ENCODE measurements at regions not wholly inside any gene's neighbourhood (a gene's known extent, or its start where the extent isn't known, plus 50 kb on each side); places are given as distances from the start of the nearest gene placed in this dataset.
"Not testable (repeated sequence)": the region's sequence is repeated elsewhere in the genome, so short reads cannot be mapped to it uniquely, and the experiment has no call there.

DNA sequence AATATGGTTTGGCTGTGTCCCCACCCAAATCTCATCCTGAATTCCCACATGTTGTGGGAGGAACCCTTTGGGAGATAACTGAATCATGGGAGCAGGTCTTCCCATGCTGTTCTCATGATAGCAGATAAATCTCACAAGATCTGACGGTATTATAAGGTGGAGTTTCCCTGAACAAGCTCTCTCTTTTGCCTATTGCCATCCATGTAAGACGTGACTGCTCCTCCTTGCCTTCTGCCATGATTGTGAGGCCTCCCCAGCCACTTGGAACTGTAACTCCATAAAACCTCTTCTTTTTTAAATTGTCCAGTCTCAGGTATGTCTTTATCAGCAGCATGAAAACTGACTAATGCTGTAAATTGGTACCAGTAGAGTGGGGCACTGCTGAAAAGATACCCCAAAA lies 103.3 kb upstream of the LYPLAL1 start:
- DNase-seq: not testable (repeated sequence)

GRCh38 chr1:219071209-219071608 lies 102.5 kb upstream of the LYPLAL1 start:
- no peak for DNase-seq

DNA sequence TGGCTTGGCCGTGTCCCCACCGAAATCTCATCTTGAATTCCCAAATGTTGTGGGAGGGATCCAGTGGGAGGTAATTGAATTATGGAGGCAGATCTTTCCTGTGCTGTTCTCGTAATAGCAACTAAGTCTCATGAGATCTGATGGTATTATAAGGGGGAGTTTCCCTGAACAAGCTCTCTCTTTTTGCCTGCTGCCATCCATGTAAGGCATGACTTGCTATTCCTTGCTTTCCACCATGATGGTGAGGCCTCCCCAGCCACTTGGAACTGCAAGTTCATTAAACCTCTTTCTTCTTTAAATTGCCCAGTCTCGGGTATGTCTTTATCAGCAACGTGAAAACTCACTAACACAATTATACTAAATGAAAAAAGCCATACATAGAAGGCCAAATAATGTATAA lies 101.3 kb upstream of the LYPLAL1 start:
- DNase-seq: no peak

DNA sequence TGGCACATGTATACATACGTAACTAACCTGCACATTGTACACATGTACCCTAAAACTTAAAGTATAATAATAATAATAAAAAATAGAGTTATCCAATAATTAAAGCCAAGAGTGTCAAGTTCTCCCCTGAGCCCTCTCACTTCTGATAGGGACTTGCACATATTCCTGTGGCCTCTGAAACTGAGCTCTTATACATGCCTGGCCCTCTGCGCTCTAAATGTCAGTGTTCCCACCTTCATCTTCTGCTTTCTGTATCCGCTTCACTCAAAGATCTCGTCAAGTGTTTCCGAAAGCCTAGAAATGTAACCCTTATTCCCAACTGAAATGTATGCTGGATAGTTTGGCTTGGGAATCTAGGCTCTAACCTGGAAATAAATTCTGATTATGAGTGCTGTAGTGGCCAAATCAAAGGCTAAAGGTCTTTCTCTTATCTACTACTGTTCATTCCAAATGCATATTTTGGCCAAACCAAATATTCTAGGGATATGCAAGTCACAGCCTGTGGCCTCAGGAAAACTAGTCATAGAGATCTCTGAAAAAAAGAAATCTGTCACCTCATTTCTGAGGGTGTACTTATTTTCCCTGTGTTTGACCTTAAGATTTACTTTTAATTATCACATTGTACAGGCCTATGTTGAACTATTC lies 99.5 kb upstream of the LYPLAL1 start:
- DNase-seq: no peak

DNA sequence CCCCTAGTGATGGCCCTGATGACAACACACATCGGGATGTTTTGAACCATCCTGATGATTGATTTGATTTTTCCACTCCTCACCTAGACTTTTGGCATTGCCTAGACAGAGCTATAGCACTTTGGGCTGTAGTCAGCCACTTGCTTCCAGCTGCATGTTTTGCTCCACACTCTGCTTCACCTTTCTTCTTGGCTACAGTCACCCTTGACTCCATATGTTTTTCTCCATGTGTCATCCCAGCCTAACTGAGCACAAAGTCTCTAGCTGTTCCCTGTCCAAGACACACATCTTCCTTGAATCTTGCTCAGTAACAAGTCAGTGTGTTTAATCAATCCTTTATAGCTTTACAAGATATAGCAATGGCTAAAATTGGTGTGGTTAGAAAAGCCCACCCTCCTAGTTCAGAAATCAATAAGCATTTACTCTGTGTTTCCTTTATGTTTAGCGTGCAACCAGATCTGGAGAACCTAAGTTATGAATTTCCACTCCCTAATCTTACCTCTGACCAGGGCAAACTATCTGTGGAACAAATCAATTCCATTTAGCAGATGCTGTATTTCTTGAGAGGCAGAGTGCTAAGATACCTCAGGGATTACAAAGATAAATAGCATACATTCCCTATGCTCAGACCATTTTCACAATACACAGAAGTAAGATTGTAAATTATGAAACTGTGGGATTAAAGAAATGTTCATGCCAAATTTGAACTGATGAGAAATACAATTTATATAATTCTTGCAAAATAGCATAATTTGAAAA lies 98.4 kb upstream of the LYPLAL1 start:
- no peak for DNase-seq

GRCh38 chr1:219076326-219076937 lies 97.2 kb upstream of the LYPLAL1 start:
- DNase-seq: no peak

DNA sequence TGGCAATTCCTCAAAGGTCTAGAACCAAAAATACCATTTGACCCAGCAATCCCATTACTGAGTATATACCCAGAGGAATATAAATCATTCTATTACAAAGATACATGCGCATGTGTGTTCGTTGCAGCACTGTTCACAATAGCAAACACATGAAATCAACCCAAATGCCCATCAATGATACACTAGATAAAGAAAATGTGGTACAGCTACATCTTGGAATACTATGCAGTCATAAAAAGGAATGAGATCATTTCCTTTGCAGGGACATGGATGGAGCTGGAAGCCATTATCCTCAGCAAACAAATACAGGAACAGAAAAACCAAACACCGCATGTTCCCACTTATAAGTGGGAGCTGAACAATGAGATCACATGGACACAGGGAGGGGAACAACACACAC lies 95.9 kb upstream of the LYPLAL1 start:
- not testable (repeated sequence) for DNase-seq

DNA sequence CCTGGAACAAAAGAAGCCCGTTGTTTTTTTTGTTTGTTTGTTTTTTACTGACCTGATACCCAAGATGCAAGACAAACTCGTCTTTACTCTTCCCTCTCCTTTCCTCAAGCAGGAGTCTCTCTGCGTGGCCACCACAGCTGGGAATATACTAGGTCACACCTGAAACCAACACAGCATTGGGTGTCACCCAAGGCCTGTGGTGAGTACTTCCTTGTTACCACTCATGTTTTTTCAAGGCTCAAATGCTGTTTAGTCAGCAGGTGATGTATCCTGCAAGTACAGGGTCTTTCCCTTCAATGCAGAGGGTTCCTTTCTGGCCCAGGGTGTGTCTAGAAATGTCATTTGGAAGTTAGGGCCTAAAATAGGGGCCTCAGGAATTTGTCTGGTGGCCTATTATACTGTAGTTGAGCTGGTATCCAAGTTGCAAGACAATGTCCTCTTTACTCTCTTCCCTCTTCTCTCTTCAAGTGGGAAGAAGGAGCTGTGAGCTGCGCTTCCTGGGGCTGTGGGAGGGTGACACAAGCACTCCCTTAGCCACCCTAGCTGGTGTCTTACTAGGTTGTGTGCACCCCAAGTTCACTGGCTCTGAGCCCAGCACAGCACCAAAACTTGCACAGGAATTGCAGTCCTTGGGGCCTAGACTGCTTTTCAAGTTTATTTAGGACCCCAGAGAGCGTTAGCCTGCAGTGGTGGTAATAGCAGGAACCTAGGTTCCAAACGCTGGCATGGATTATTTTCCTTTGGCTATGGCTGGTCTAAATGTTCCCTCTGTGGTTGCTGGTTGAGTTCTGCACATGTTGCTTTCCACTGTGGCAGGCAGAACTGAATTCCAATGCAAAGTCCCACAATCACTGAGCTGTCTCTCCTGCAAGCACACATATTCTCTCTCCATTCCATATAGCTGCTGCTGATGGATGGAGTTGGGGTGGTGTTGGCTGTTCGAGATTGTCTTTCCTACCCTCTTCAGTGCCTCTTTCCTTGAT lies 91.4 kb upstream of the LYPLAL1 start:
- DNase-seq: no peak

DNA sequence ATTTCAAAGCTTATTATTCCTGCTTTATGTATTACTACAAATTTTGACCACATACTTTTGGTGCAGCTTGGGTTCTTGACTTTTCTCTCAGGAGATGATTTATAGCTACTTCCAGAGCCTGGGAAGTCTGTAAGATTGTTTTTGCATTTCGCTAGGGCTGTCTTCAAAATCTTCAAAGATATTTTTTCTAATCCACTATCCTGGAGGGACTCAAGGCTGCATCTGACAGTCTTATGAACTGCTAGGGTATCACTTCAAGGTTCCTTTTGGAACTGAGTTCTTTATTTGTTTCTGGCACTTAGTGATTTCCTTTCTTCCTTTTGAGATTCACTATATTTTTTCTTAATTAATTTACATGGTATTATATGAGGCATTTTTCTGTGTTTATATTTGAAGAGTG lies 90.0 kb upstream of the LYPLAL1 start:
- DNase-seq: no peak

DNA sequence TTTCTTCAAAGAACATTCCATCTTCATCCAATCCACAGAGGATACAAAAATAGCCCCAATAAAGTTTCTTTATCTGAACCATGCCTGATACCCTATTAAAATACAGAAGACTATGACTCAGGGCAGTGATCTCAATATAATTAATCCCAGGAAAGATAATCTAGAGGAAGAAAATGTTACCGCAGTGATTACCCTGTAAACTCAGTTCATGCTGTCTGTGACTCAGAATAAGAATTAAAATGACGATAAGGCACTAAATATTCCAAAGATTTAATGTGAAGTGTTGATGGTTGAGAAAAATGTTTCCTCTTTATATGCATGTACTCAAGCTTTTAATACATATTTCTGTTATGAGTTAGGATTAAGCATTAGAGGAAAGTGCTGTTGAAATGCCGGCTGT lies 88.6 kb upstream of the LYPLAL1 start:
- DNase-seq: peak; percentile 82

- peak; percentile 67 for DNase-seq
Measured at GRCh38 chr1:219085988-219086387, 87.7 kb upstream of the LYPLAL1 start.

GRCh38 chr1:219086956-219087469 lies 86.7 kb upstream of the LYPLAL1 start:
- no peak for DNase-seq

DNA sequence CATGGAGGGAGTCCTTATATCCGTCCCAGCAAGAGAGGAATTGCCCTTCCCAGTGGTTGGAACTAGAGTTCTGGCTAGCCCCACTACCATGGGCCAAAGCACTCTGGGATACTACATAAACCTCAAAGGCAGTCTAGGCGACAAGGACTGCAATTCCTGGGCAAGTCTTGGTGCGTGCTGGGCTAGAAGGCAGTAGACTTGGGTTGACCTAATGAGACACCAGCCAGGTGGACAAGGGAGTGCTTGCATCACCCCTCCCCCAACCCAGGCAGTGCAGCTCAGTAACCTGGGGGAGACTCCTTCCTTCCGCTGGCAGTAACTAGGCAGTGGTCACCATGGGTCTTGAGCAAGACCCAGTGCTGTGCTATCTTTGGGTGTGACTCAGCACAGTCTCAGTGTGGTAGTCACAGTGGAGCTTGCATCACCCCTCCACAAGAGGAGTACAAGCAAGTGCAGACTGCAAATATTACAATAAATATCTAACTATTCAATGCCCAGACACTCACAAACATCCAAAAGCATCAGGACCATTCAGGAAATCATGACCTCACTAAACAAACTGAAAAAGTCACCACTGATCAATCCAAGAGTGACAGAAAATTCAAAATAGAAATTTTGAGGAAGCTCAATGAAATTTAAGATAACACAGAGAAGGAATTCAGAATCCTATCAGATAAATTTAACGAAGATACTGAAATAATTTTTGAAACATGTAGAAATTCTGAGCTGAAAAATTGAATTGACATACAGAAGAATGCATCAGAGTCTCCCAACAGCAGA lies 84.7 kb upstream of the LYPLAL1 start:
- DNase-seq: peak; percentile 94

- DNase-seq: no peak
Measured at GRCh38 chr1:219090607-219091006, 83.1 kb upstream of the LYPLAL1 start.

- DNase-seq: peak; percentile 73
Measured at GRCh38 chr1:219092206-219092605, 81.5 kb upstream of the LYPLAL1 start.

DNA sequence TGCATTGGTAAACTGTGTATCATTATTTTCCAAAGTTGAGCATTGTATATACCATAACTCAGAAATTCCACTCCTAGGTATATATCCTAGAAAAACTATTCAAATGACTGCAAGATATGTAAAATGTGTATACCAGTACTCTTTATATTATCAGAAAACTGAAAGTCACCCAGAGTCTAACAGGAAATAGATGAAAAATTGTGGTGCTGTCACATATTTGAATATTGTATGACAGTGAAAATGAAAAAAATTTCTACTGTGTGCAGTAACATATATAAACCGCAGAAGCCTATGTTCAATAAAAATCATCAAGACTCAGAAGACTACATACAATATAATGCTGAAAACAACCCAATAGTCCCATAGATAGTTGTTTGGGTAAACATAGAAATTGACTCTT lies 74.4 kb upstream of the LYPLAL1 start:
- DNase-seq: no peak

- no peak for DNase-seq
Measured at GRCh38 chr1:219100059-219100458, 73.6 kb upstream of the LYPLAL1 start.

GRCh38 chr1:219102466-219102865 lies 71.2 kb upstream of the LYPLAL1 start:
- DNase-seq: not testable (repeated sequence)

- DNase-seq: no peak
Measured at GRCh38 chr1:219105893-219106292, 67.8 kb upstream of the LYPLAL1 start.

GRCh38 chr1:219109424-219110018 lies 64.2 kb upstream of the LYPLAL1 start:
- no peak for DNase-seq

- DNase-seq: no peak
Measured at GRCh38 chr1:219113261-219113660, 60.4 kb upstream of the LYPLAL1 start.

DNA sequence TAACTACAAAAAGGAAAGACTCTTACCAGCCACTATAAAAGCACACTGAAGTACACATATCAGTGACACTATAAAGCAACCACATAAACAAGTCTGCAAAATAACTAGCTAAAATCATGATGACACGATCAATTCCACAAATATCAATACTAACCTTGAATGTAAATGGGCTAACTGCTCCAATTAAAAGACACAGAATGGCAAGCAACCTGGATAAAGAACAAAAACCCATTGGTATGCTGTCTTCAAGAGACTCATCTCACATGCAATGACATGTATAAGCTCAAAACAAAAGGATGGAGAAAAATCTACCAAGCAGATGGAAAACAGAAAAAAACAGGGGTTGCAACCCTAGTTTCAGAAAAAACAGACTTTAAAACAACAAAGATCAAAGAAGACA lies 59.7 kb upstream of the LYPLAL1 start:
- no peak for DNase-seq

All from EL (cell line).